ENCODE measurements at regions not wholly inside any gene's neighbourhood (a gene's known extent, or its start where the extent isn't known, plus 50 kb on each side); places are given as distances from the start of the nearest gene placed in this dataset.

DNA sequence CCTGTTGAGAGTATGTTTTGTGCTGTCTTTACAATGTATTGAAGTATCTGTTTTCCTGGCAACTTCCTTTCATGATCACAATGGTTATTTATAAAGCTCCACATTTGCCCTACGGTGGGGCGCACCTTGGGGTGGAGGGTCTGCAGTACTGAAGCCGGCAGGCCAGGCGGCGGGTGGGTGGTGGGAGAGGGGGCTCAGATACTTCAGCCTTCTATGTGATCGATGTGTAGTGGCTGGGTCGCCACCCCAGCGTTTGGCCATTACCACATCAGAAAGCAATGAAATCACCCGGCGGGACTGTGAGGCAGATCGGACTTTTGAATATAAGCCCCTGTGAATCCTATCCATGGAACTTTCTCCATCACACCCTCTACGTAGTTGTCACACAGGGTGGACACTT is 196.6 kb downstream of the FOXL1 start:
- intact Hi-C loops (cut with micrococcal nuclease), result no loop called here
- Mint-ChIP-seq H3K4me3 (no peak overlapping the region), H3K4me1 (no peaks in the 10 kb centered on the region), H3K9me3 (no peaks in the 10 kb centered on the region), H3K36me3 (ENCODE audit: low read depth) (no peaks in the 10 kb centered on the region), H3K27me3 (peaks cover 6% of the 10 kb centered on the region), H3K27ac (no peak overlapping the region)
- TF ChIP-seq, protein P1, sequence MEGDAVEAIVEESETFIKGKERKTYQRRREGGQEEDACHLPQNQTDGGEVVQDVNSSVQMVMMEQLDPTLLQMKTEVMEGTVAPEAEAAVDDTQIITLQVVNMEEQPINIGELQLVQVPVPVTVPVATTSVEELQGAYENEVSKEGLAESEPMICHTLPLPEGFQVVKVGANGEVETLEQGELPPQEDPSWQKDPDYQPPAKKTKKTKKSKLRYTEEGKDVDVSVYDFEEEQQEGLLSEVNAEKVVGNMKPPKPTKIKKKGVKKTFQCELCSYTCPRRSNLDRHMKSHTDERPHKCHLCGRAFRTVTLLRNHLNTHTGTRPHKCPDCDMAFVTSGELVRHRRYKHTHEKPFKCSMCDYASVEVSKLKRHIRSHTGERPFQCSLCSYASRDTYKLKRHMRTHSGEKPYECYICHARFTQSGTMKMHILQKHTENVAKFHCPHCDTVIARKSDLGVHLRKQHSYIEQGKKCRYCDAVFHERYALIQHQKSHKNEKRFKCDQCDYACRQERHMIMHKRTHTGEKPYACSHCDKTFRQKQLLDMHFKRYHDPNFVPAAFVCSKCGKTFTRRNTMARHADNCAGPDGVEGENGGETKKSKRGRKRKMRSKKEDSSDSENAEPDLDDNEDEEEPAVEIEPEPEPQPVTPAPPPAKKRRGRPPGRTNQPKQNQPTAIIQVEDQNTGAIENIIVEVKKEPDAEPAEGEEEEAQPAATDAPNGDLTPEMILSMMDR (IDR thresholded peaks at IDR 0.05), result no peak
- ChIA-PET CTCF (no interaction called here), POLR2A (no interaction called here)
- ATAC-seq (ENCODE audit: low read depth) (no peak), DNase-seq (no peak)

DNA sequence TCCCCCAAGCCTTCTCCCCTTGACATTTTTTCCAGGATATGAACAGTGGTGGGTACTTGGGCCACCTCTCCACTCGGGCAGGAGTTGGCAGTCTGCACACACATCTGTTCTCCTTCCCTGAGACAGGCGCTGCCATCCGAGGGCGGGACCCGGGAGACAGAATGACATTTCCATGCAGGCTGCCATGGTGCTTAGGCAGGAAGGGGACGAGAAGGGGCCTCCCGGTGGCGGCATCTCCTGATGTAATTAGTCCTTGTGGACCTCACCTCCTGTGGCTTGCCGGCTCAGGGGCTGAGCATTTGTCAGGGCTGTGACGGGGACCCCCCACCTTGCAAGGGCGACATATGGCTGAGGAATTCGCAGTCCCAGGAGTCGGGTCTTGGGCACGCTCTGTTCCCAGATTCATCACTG is 197.2 kb downstream of the FOXL1 start:
- Mint-ChIP-seq H3K9me3 (no peaks in the 10 kb centered on the region), H3K4me1 (no peaks in the 10 kb centered on the region)

DNA sequence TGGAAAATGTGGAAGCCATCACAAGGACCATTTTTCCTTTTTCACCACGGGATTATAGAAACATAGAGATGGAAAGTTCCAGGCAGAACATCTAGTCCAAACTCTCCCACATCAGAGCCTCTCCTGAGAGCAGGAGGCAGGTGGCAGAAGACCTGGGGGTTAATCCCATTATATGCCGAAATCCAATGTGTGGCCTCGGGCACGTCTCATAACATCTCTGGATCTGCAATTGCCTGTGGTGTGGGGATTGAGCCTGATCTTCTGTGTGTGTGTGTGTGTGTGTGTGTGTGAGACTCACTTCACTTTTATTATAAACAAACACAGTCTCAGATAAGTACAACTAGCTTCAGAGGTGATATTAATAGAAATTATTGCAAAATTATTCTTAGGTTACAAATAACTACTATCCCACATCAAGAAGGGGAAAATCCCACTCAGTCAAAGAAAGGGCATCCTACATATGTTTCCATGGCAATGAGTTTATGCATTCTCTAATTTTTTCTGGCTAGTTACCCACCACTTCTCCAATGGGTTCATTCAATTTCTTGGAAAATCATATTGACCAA is 199.1 kb downstream of the FOXL1 start:
- intact Hi-C loops (cut with micrococcal nuclease), result no loop called here
- no peaks in the 10 kb centered on the region for H3K4me1 Mint-ChIP-seq
- DNase-seq, result no peak

More for the DNA sequence above, 197.2 kb downstream of the FOXL1 start:
- CTCF ChIA-PET, result no interaction called here
- H3K36me3 Mint-ChIP-seq (ENCODE audit: low read depth), result no peaks in the 10 kb centered on the region
- TF ChIP-seq, protein P1 (IDR thresholded peaks at IDR 0.05), result no peak
- POLR2A ChIA-PET, result no interaction called here
- no peak overlapping the region for H3K27ac Mint-ChIP-seq
- peaks cover 6% of the 10 kb centered on the region for H3K27me3 Mint-ChIP-seq
- H3K4me3 Mint-ChIP-seq, result no peak overlapping the region
- intact Hi-C loops (cut with micrococcal nuclease), result no loop called here
- no peak for ATAC-seq (ENCODE audit: low read depth)
- no peak for DNase-seq

DNA sequence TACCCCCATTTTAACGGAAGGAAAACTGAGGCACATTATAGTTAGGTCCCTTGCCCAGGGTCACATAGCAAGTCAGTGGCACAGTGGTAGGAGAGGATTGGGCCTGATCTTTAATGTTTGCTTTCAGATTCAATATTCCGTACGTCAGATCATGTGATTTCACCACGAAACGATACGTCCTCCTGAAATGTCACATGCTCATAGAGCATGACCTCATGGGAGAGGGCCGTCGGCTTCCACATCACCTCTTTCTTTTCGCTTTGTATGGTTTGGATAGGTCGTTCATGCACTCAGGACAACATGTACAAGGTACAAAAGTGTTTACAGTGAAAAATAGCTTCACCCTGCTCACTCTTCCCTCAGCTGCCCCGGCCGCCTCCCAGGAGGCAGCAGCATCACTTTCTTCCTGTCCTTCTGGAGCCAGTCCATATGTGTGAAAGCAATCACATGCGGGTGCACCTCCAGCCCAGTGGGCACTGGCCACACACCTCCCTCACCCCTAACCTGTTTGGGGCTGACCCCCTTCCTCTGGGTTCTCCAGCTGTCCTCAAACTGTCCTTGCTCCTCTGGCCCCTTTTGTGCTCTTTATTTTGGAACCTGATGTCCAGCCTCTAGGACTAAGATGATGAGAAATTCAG is 199.9 kb downstream of the FOXL1 start:
- Mint-ChIP-seq H3K9me3 (no peaks in the 10 kb centered on the region), H3K4me3 (no peak overlapping the region), H3K27me3 (peaks cover 8% of the 10 kb centered on the region), H3K27ac (no peak overlapping the region), H3K4me1 (no peaks in the 10 kb centered on the region), H3K36me3 (ENCODE audit: low read depth) (no peaks in the 10 kb centered on the region)
- ChIA-PET POLR2A (no interaction called here), CTCF (no interaction called here)
- DNase-seq, result no peak
- intact Hi-C loops (cut with micrococcal nuclease), result no loop called here
- TF ChIP-seq, protein P1 (IDR thresholded peaks at IDR 0.05), result no peak
- no peak for ATAC-seq (ENCODE audit: low read depth)

More for the DNA sequence above, 199.1 kb downstream of the FOXL1 start:
- Mint-ChIP-seq H3K36me3 (ENCODE audit: low read depth) (no peaks in the 10 kb centered on the region), H3K27me3 (peaks cover 9% of the 10 kb centered on the region), H3K9me3 (no peaks in the 10 kb centered on the region), H3K27ac (no peak overlapping the region), H3K4me3 (no peak overlapping the region)
- ChIA-PET POLR2A (no interaction called here), CTCF (no interaction called here)
- TF ChIP-seq, protein P1 (IDR thresholded peaks at IDR 0.05), result no peak
- no peak for ATAC-seq (ENCODE audit: low read depth)

DNA sequence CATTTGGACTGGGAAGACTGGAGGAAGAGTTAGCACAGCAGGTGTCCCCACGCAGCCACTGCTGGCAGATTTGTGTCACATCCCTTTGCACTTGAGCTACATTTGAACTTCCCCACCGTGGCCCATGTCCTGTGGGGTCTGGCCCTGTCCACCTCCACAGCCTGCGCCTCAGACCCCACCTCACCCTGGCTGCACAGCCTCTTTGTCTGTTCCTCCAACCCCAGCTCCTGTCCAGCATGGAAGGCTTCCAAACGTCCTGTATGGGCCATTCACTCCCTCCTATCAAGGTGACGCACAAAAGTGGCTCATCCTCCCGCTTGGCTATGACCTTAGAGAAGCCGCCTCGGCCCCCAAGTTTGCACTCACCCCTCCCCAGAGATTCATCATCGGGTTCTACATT is 200.6 kb downstream of the FOXL1 start:
- POLR2A ChIA-PET, result no interaction called here
- TF ChIP-seq, protein P1 (IDR thresholded peaks at IDR 0.05), result no peak
- H3K36me3 Mint-ChIP-seq (ENCODE audit: low read depth), result no peaks in the 10 kb centered on the region
- H3K4me1 Mint-ChIP-seq, result no peaks in the 10 kb centered on the region
- ATAC-seq (ENCODE audit: low read depth), result no peak
- H3K4me3 Mint-ChIP-seq, result no peak overlapping the region
- peaks cover 8% of the 10 kb centered on the region for H3K27me3 Mint-ChIP-seq
- intact Hi-C loops (cut with micrococcal nuclease), result no loop called here
- CTCF ChIA-PET, result no interaction called here
- H3K9me3 Mint-ChIP-seq, result no peaks in the 10 kb centered on the region
- no peak for DNase-seq
- no peak overlapping the region for H3K27ac Mint-ChIP-seq

All from activated B cell treated with CpG ODN at 0.5 μM for 24 hours (primary cell).